K562 (cell line): ENCODE measurements at regions not wholly inside any gene's neighbourhood (a gene's known extent, or its start where the extent isn't known, plus 50 kb on each side); places are given as distances from the start of the nearest gene placed in this dataset.

Source experiments
- ATAC-seq: fragments of 200-7000 bp; cut with Tn5 transposase; 3 replicates; pipeline ENCODE4 v1.9.1; 2020; ENCODE audit warnings: moderate library complexity
- BruUV-seq: library from RNA; stranded (reverse); fragments of 400-500 nt; replicated peaks from 2 replicates; lab custom pipeline; 2021; lab: Mats Ljungman, UMichigan
- CTCF ChIA-PET: fragments of 300-600 bp; formaldehyde crosslinking; extraction: SDS; loops from one replicate; lab custom pipeline; 2021; ENCODE audit warnings: low intra/inter-chr PET ratio; lab: Yijun Ruan, JAX
- POLR2A ChIA-PET: fragments of 300-600, 350-650 bp; sonication (Branson Sonifier 250); formaldehyde crosslinking; extraction: SDS; loops from one replicate; lab custom pipeline; 2021; ENCODE audit warnings: antibody characterized with exemption, inconsistent platforms; lab: Yijun Ruan, JAX
- DNase-seq, 4 experiments: peaks; one replicate each; pipeline versions ENCODE4 v3.0.0 to v3.0.0-alpha.2; 2011 to 2018; ENCODE audit warnings: low spot score in 3 of 4, mixed read lengths in 3 of 4; ENCODE audit errors: extremely low read depth in 1 of 4
- FAIRE-seq: peaks from 2 replicates; lab custom pipeline; 2011; peaks lifted over from hg19 to GRCh38; lab: Jason Lieb, UNC
- H2AFZ ChIP-seq: 2 replicates; pipeline ENCODE4 v1.6.0; 2011; ENCODE audit warnings: low read depth, low read length, control low read depth, inconsistent platforms
- H3K27ac ChIP-seq: fragments of 200-600 bp; 3 replicates; pipeline ENCODE4 v1.8.0; 2011; ENCODE audit warnings: low read depth, mild to moderate bottlenecking, control low read depth, inconsistent platforms, low read length, moderate library complexity, mixed read lengths; ENCODE audit errors: extremely low read depth
- H3K27me3 ChIP-seq, 2 experiments: fragments of 300-600 bp in 1 of 2; 2 replicates in 1 of 2; 3 replicates in 1 of 2; pipeline versions ENCODE4 v1.6.0 to v1.8.0; 2011; ENCODE audit warnings: inconsistent platforms in 2 of 2, low read length in 2 of 2, mild to moderate bottlenecking in 1 of 2, mixed read lengths in 1 of 2, moderate library complexity in 1 of 2; ENCODE audit not compliant: control insufficient read depth in 2 of 2, insufficient read depth in 2 of 2
- H3K36me3 ChIP-seq: fragments of 300-600 bp; 3 replicates; pipeline ENCODE4 v1.8.0; 2011; ENCODE audit warnings: mild to moderate bottlenecking, low read length, inconsistent platforms; ENCODE audit not compliant: control insufficient read depth, insufficient read depth
- H3K4me1 ChIP-seq, 2 experiments: fragments of 200-600 bp in 1 of 2; replicated peaks in 1 of 2; 2 replicates in 1 of 2; 3 replicates in 1 of 2; pipeline versions ENCODE4 v1.5.1 to v1.8.0; 2011; ENCODE audit warnings: inconsistent platforms in 2 of 2, low read length in 2 of 2, mild to moderate bottlenecking in 1 of 2, mixed read lengths in 1 of 2, moderate library complexity in 1 of 2; ENCODE audit not compliant: control insufficient read depth in 2 of 2, insufficient read depth in 2 of 2
- H3K4me2 ChIP-seq: 2 replicates; pipeline ENCODE4 v1.6.1; 2011; ENCODE audit warnings: low read length, control low read depth, inconsistent platforms, mixed read lengths; ENCODE audit not compliant: insufficient read depth
- H3K4me3 ChIP-seq: fragments of 200-600 bp; sonication (generic), shearing (Covaris generic); 2 replicates; pipeline ENCODE4 v1.5.1; 2016; ENCODE audit warnings: control low read depth, inconsistent platforms
- H3K79me2 ChIP-seq: fragments of 200-600 bp; 3 replicates; pipeline ENCODE4 v1.8.0; 2011; ENCODE audit warnings: low read length, inconsistent platforms; ENCODE audit not compliant: control insufficient read depth, insufficient read depth
- H3K9ac ChIP-seq, 2 experiments: 2 replicates each; pipeline versions ENCODE4 v1.6.0 to v1.6.1; 2011; ENCODE audit warnings: low read depth in 2 of 2, low read length in 2 of 2, control low read depth in 1 of 2, inconsistent platforms in 1 of 2, mild to moderate bottlenecking in 1 of 2, mixed read lengths in 1 of 2; ENCODE audit not compliant: insufficient read depth in 1 of 2
- H3K9me1 ChIP-seq: one replicate; pipeline ENCODE4 v1.6.0; 2011; ENCODE audit warnings: inconsistent platforms, mild to moderate bottlenecking, low read length, moderate library complexity; ENCODE audit not compliant: control insufficient read depth, insufficient read depth
- H3K9me3 ChIP-seq: replicated peaks from 2 replicates; pipeline ENCODE4 v1.5.1; 2011; ENCODE audit warnings: low read depth, low read length, inconsistent platforms; ENCODE audit not compliant: control insufficient read depth, insufficient read depth
- H4K20me1 ChIP-seq: replicated peaks from 2 replicates; pipeline ENCODE4 v1.6.1; 2011; ENCODE audit warnings: low read length, inconsistent platforms, mixed read lengths; ENCODE audit not compliant: control insufficient read depth, insufficient read depth
- CC2D1A ChIP-seq: fragments of 450-650 bp; IDR thresholded peaks from 2 replicates; pipeline ENCODE4 v1.6.1; 2017; ENCODE audit warnings: mild to moderate bottlenecking
- CGGBP1 ChIP-seq: fragments of 250-450 bp; sonication (Bioruptor Pico); IDR thresholded peaks from 2 replicates; pipeline ENCODE4 v1.9.0; 2021; ENCODE audit warnings: mild to moderate bottlenecking
- DACH1 ChIP-seq: fragments of 450-650 bp; IDR thresholded peaks from 2 replicates; pipeline ENCODE4 v1.6.1; 2018; ENCODE audit not compliant: partially characterized antibody
- ERF ChIP-seq: fragments of 450-650 bp; formaldehyde crosslinking; IDR thresholded peaks from 2 replicates; pipeline ENCODE4 v1.4.0; 2020; ENCODE audit warnings: mild to moderate bottlenecking, mixed read lengths
- GABPB2 ChIP-seq: fragments of 250-450 bp; sonication (Bioruptor Pico); conservative IDR thresholded peaks from 2 replicates; pipeline ENCODE4 v1.5.1; 2021; ENCODE audit warnings: mild to moderate bottlenecking
- POLR3A ChIP-seq: IDR thresholded peaks from 2 replicates; pipeline ENCODE4 v1.6.1; 2011; ENCODE audit warnings: borderline replicate concordance, mild to moderate bottlenecking, moderate library complexity; ENCODE audit not compliant: insufficient read length, insufficient read depth; ENCODE audit errors: extremely low read depth
- TSC22D4 ChIP-seq: fragments of 450-650 bp; IDR thresholded peaks from 2 replicates; pipeline ENCODE4 v1.6.1; 2016; ENCODE audit warnings: missing genetic modification characterization, missing biosample characterization, control low read depth
- ZBTB17 ChIP-seq: fragments of 450-650 bp; formaldehyde crosslinking; IDR thresholded peaks from 2 replicates; pipeline ENCODE4 v1.4.0; 2020; ENCODE audit warnings: mild to moderate bottlenecking
- ZNF140 ChIP-seq: fragments of 250-450 bp; sonication (Bioruptor Pico); IDR thresholded peaks from 2 replicates; pipeline ENCODE4 v1.8.0; 2021; ENCODE audit warnings: moderate library complexity, mild to moderate bottlenecking, inconsistent platforms
- ZNF175 ChIP-seq: fragments of 200-800 bp; sonication (Bioruptor generic); IDR thresholded peaks from 2 replicates; pipeline ENCODE4 v1.6.1; 2016; ENCODE audit warnings: low read depth, mild to moderate bottlenecking, missing genetic modification characterization, missing compliant biosample characterization
- ZNF282 ChIP-seq: sonication (generic); formaldehyde crosslinking; IDR thresholded peaks from 2 replicates; pipeline ENCODE4 v1.8.1; 2023; ENCODE audit warnings: missing genetic modification reagents
- WGBS: fragments of 100-300 bp; shearing (Covaris generic); methylation state at CpG from one replicate; pipeline ENCODE4 v1.1.6; 2016; ENCODE audit warnings: low coverage, mixed read lengths; ENCODE audit not compliant: insufficient coverage; ENCODE audit errors: missing lambda C conversion rate; 5-methylcytosine and 5-hydroxymethylcytosine counted together
- in situ Hi-C: fragments of 300-500 bp; cut with MboI; formaldehyde crosslinking; loops from 4 replicates; pipeline ENCODE4 v1.15.0; 2018; ENCODE audit warnings: inconsistent platforms, mixed read lengths
- intact Hi-C: fragments of 100-400 bp; cut with micrococcal nuclease; formaldehyde crosslinking; loops from 2 replicates; pipeline ENCODE4 v1.14.2; 2022
- TF ChIP-seq, protein P1 (sequence below), 2 experiments: fragments of 450-650 bp in 1 of 2; sonication (generic) in 1 of 2; formaldehyde crosslinking in 1 of 2; IDR thresholded peaks; 2 replicates each; pipeline versions ENCODE4 v1.7.1 to v1.9.0; 2016 to 2022; ENCODE audit warnings: inconsistent platforms in 1 of 2, mild to moderate bottlenecking in 1 of 2, missing genetic modification reagents in 1 of 2
- TF ChIP-seq, protein P2 (sequence below): fragments of 250-450 bp; sonication (Bioruptor Pico); IDR thresholded peaks from 2 replicates; pipeline ENCODE4 v1.5.0; 2022; ENCODE audit warnings: mild to moderate bottlenecking

- DNase-seq (no peak), FAIRE-seq (no peak), ATAC-seq (no peak)
- Histone ChIP-seq H3K9ac (no peak overlapping the region), H3K79me2 (no peaks in the 10 kb centered on the region), H3K27me3 (no peaks in the 10 kb centered on the region), H3K9me3 (no peaks in the 10 kb centered on the region), H3K27ac (no peak overlapping the region), H3K4me3 (no peak overlapping the region), H3K36me3 (no peaks in the 10 kb centered on the region), H2AFZ (no peak overlapping the region), H3K4me2 (no peak overlapping the region), H3K9me1 (no peaks in the 10 kb centered on the region), H4K20me1 (no peaks in the 10 kb centered on the region), H3K4me1 (no peaks in the 10 kb centered on the region; a peak in 1 of 5 replicates)
- no TSS peak for BruUV-seq
- intact Hi-C loops (no loop called here), in situ Hi-C loops (no loop called here)
- CTCF ChIA-PET: no interaction called here
- POLR2A ChIA-PET: no interaction called here
- 8% methylated on average over 1 of the region's 1 CpG for WGBS
- TF ChIP-seq DACH1: no peak
- TF ChIP-seq GABPB2 (CRISPR knock-in tag): no peak
- TF ChIP-seq ZNF282 (CRISPR knock-in tag): no peak
- no peak for TF ChIP-seq CC2D1A
- no peak for TF ChIP-seq POLR3A
- TF ChIP-seq CGGBP1: no peak
- no peak for TF ChIP-seq ZNF175 (CRISPR knock-in tag)
- TF ChIP-seq ERF (CRISPR knock-in tag): no peak
- no peak for TF ChIP-seq ZNF140
- TF ChIP-seq ZBTB17 (CRISPR knock-in tag): no peak
- TF ChIP-seq, protein P1, sequence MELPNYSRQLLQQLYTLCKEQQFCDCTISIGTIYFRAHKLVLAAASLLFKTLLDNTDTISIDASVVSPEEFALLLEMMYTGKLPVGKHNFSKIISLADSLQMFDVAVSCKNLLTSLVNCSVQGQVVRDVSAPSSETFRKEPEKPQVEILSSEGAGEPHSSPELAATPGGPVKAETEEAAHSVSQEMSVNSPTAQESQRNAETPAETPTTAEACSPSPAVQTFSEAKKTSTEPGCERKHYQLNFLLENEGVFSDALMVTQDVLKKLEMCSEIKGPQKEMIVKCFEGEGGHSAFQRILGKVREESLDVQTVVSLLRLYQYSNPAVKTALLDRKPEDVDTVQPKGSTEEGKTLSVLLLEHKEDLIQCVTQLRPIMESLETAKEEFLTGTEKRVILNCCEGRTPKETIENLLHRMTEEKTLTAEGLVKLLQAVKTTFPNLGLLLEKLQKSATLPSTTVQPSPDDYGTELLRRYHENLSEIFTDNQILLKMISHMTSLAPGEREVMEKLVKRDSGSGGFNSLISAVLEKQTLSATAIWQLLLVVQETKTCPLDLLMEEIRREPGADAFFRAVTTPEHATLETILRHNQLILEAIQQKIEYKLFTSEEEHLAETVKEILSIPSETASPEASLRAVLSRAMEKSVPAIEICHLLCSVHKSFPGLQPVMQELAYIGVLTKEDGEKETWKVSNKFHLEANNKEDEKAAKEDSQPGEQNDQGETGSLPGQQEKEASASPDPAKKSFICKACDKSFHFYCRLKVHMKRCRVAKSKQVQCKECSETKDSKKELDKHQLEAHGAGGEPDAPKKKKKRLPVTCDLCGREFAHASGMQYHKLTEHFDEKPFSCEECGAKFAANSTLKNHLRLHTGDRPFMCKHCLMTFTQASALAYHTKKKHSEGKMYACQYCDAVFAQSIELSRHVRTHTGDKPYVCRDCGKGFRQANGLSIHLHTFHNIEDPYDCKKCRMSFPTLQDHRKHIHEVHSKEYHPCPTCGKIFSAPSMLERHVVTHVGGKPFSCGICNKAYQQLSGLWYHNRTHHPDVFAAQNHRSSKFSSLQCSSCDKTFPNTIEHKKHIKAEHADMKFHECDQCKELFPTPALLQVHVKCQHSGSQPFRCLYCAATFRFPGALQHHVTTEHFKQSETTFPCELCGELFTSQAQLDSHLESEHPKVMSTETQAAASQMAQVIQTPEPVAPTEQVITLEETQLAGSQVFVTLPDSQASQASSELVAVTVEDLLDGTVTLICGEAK (IDR thresholded peaks at IDR 0.05): no peak
- TF ChIP-seq, protein P1 (CRISPR knock-in tag; IDR thresholded peaks at IDR 0.05): no peak
- no peak for TF ChIP-seq TSC22D4 (tag)
- TF ChIP-seq, protein P2, sequence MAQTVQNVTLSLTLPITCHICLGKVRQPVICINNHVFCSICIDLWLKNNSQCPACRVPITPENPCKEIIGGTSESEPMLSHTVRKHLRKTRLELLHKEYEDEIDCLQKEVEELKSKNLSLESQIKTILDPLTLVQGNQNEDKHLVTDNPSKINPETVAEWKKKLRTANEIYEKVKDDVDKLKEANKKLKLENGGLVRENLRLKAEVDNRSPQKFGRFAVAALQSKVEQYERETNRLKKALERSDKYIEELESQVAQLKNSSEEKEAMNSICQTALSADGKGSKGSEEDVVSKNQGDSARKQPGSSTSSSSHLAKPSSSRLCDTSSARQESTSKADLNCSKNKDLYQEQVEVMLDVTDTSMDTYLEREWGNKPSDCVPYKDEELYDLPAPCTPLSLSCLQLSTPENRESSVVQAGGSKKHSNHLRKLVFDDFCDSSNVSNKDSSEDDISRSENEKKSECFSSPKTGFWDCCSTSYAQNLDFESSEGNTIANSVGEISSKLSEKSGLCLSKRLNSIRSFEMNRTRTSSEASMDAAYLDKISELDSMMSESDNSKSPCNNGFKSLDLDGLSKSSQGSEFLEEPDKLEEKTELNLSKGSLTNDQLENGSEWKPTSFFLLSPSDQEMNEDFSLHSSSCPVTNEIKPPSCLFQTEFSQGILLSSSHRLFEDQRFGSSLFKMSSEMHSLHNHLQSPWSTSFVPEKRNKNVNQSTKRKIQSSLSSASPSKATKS (CRISPR knock-in tag): no peak
Measured at GRCh38 chr10:33930079-33930478, 595.6 kb upstream of the NRP1 start.
